Posterior vena cava (tissue), 2 donors: ENCODE measurements at regions not wholly inside any gene's neighbourhood (a gene's known extent, or its start where the extent isn't known, plus 50 kb on each side); places are given as distances from the start of the nearest gene placed in this dataset.
"Not testable (repeated sequence)": the region's sequence is repeated elsewhere in the genome, so short reads cannot be mapped to it uniquely, and the experiment has no call there.

Experiments
- DNase-seq: peaks from one replicate; pipeline ENCODE4 v3.0.0-alpha.2; 2020; ENCODE audit warnings: low spot score
- intact Hi-C, 2 donors: fragments of 100-400 bp; cut with DNase I; formaldehyde crosslinking; loops; one replicate each; pipeline versions ENCODE4 v1.14.1 to v1.14.2; 2022 to 2023
- donor health status: DM: yes; HTN: yes; CAD: no.
- donor health status: DM: yes; HTN: yes; CAD: no.

DNA sequence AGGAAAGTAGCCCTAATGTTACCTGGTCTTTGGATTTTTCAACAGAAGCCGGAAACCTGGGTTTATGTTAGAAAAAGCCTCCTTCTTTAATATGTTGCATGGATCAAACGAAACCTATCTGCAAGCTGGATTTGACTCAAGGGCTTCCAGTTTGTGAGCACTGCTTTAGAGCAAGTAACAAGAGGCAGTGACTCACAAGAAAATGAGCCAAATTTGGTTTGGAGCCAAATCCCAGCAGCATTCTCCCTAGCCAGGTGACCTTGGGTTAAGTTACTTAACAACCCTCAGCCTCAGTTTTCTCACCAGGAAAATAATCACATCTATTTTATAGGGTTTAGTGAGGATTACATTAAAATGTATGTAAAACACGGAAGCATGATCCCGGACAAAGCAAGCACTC, 215.2 kb upstream of the PRICKLE2 start:
- no peak for DNase-seq
- intact Hi-C loops: no loop called here

GRCh38 chr3:64438812-64439211, 213.5 kb upstream of the PRICKLE2 start:
- DNase-seq: no peak

DNA sequence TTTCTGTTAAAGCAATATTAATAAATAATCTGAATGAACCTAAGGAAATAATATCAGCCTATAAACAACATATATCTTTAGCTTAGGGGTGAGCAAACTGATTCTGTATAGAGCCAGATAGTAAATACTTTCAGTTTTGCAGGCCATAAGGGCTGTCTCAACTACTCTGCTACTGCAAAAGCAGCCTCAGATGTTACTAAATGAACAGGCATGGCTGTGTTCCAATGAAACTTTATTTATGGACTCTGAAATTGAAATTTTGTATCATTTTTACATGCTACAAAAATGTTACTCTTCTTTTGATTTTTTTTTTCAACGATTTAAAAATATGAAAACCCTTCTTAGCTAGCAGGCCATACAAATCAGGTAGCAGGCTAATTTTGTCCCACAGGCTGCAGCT, 212.8 kb upstream of the PRICKLE2 start:
- intact Hi-C loops: no loop called here
- no peak for DNase-seq

More at GRCh38 chr3:64438812-64439211, 213.5 kb upstream of the PRICKLE2 start:
- intact Hi-C loops: no loop called here

DNA sequence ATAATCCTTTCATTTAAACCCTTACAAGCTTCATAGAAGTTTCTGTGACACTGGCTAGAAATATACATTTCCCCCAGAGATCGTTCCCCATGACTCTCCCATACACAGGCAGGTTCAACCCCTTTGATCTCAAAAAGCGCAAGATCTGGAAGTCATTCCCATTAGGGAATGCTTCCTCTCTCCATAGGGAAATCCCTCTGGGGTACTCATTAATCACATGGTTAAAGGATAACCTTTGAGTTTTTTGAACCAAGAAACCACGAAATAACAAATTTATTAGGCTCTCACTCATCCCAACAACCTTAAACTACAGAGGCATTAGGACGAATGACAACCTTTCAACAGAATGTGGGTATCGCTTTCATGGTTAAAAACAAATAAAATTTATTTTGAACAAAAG, 211.9 kb upstream of the PRICKLE2 start:
- no peak for DNase-seq
- intact Hi-C loops: no loop called here

- DNase-seq, intact Hi-C loops: not testable (repeated sequence)
Observed at GRCh38 chr3:64435023-64435422, 209.8 kb upstream of the PRICKLE2 start.

DNA sequence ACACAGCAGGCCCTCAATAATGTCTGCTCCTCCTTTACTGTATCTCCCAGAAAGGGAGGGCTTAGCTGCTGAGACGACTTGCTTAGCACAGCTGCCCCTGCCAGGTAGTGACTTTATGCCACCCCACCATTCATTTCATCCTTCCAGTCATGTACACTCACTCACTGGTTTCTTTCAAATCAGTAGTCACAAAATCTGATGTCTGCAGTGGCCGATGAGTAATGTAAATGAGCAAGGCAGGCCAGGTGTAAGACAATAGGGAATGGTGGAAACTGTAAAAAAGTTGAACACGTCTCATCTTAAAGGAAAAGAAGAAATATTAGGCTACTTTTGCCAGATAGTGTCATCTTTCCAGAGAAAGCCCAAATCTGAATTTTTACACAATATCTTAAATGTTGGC, 207.6 kb upstream of the PRICKLE2 start:
- intact Hi-C loops: no loop called here
- DNase-seq: no peak

GRCh38 chr3:64431526-64432091, 206.3 kb upstream of the PRICKLE2 start:
- intact Hi-C loops: no loop called here
- DNase-seq: no peak

GRCh38 chr3:64427671-64428070, 202.4 kb upstream of the PRICKLE2 start:
- DNase-seq: no peak
- intact Hi-C loops: no loop called here

DNA sequence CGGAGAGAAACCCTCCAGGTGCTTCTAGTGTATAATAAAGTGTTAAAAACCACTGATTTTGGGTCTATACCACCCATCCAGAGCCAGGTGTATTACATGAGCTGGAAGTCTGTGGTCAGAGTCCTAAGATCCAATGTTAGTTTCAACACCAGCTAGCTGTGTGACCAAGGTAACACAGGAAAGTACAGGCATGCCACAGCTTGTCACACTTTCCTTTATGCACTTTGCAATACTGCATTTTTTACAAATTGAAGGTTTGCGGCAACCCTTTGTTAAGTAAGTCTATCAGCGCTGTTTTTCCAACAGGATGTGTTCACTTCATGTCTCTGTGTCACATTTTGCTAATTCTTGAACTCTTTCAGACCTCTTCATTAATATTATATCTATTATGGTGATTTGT, 201.3 kb upstream of the PRICKLE2 start:
- no peak for DNase-seq
- intact Hi-C loops: no loop called here

DNA sequence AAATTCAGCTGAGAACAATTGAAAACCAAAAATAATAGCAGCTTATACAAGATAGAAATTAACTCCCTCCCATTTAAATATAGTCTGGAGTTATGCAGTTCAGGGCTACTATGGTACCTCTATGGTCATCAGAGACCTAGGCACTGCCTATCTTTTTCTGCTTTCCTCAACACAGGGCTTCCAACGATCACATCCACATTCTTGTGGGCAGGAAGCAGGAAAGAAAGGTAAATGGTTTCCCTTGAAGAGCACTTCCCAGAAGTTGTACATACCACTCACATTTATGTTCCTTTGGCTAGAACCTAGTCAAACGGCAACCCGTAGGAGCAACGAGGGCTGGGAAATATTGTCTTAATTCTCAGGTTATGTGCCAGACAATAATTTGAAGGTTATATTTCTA, 197.7 kb upstream of the PRICKLE2 start:
- DNase-seq: no peak
- intact Hi-C loops: no loop called here

- intact Hi-C loops: no loop called here
- no peak for DNase-seq
Observed at GRCh38 chr3:64422192-64422591, 196.9 kb upstream of the PRICKLE2 start.

DNA sequence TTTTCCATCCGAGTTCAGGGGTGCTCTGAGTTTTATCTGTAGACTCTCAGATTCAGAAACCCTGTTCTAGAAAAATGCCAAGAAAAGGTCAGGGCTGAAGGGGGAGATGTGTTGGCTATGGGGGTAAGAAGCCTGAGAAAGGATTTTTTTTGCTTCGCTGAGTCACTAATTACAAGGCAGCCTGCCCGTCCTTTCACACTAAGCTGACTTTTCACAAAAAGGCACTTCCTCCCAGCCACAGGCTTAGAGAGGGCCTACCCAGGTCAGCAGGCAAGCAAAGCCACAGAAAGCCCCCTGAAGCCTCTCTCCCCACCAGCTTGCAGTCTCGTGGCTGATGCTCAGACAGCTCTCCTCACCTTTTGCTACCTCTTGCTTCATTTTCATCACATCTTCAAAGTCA, 192.6 kb upstream of the PRICKLE2 start:
- intact Hi-C loops: no loop called here

DNA sequence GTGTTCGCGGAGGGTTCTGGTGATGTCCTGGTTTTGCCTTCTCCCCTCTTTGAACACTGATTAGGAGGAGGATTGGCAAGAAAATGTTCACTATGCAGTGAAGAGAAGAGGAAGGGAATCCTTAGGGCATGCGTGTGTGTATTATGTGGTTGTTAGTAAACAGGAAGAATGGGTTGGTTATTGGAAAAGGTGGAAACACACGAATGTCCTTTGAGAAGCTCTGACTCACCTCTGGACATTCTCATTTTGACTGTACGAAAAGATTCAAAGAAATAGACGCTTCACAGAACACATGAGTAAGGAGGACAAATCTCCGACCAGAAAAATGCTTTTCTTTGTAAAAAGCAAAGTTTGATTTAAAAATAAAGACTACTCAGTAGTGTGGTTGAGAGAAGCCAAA, 188.8 kb upstream of the PRICKLE2 start:
- intact Hi-C loops: no loop called here

More for the DNA sequence above, 192.6 kb upstream of the PRICKLE2 start:
- no peak for DNase-seq

GRCh38 chr3:64411101-64411500, 185.8 kb upstream of the PRICKLE2 start:
- intact Hi-C loops: no loop called here
- no peak for DNase-seq

More for the DNA sequence above, 188.8 kb upstream of the PRICKLE2 start:
- DNase-seq: no peak

- intact Hi-C loops: no loop called here
- no peak for DNase-seq
Observed at GRCh38 chr3:64410226-64410625, 185.0 kb upstream of the PRICKLE2 start.

DNA sequence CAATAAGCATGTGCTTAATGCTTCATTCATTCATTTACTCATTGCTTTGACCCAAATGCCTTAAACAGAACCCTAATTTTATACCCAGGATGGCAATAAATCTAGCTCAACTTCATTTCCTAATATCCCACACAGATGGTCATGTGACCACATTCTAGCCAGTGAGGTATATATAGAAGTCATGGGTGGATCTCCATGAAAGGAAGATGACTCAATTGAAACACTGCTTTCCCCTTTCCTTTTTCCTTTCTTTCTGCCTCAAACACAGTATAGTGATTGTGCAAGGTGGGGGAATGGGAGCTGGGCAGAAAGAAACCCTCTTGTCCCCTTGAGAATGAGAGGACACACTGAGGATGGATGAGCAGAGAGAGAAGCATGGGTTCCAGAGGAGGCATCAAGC, 183.5 kb upstream of the PRICKLE2 start:
- intact Hi-C loops: no loop called here
- DNase-seq: no peak

DNA sequence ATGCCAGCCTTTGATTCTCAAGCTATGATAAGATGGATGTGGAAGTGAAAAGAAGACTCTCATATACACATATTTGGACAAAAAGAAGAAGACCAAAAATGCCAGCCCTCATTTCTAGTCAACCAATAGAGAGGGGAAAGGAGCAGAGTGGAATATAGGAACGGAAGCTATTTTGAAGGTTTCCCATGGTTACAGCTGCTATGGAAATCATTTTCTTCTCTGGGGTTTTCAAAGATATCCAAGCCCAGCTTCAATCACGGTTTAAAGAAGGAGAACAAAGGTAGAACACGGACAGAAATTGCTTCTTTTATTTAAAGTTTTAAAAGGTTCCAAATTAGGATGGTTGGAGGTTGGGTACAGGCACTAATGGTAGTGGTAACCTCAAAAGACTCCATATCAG, 181.0 kb upstream of the PRICKLE2 start:
- intact Hi-C loops: no loop called here
- no peak for DNase-seq

GRCh38 chr3:64405211-64405835, 180.1 kb upstream of the PRICKLE2 start:
- intact Hi-C loops: no loop called here
- DNase-seq: no peak

GRCh38 chr3:64400706-64401105, 175.4 kb upstream of the PRICKLE2 start:
- intact Hi-C loops: loop anchor here in 1 of 2 donors (2.0 kb wide), 1 partner anchor 370 kb away; no protein-coding TSS in a partner anchor
- DNase-seq: no peak

GRCh38 chr3:64399205-64399800, 174.0 kb upstream of the PRICKLE2 start:
- DNase-seq: no peak
- intact Hi-C loops: loop anchor here in 1 of 2 donors (5.0 kb wide), 1 partner anchor 372 kb away; no protein-coding TSS in a partner anchor

- intact Hi-C loops: loop anchor here in 1 of 2 donors (5.0 kb wide), 1 partner anchor 371 kb away; no protein-coding TSS in a partner anchor
- DNase-seq: no peak
Observed at GRCh38 chr3:64398476-64398875, 173.2 kb upstream of the PRICKLE2 start.
